Esophagus muscularis mucosa (tissue), 4 donors: ENCODE measurements at regions not wholly inside any gene's neighbourhood (a gene's known extent, or its start where the extent isn't known, plus 50 kb on each side); places are given as distances from the start of the nearest gene placed in this dataset.

Experiments
- DNase-seq: peaks from one replicate; pipeline ENCODE4 v3.0.0-alpha.2; 2017; ENCODE audit errors: extremely low spot score
- H3K27ac ChIP-seq, 4 donors: fragments of 200-600 bp; sonication (generic); replicated peaks in 1 of 4; 1 replicate in 3 of 4; 2 replicates in 1 of 4; pipeline ENCODE4 v1.5.1; 2016 to 2019; ENCODE audit warnings: mild to moderate bottlenecking in 1 of 4
- H3K27me3 ChIP-seq, 4 donors: fragments of 200-600 bp; sonication (generic); one replicate each; pipeline versions ENCODE4 v1.5.1 to v1.6.0; 2016 to 2019
- H3K36me3 ChIP-seq, 4 donors: fragments of 200-600 bp; sonication (generic); one replicate each; pipeline ENCODE4 v1.5.1; 2016 to 2019
- H3K4me1 ChIP-seq, 4 donors: fragments of 200-600 bp; sonication (generic); one replicate each; pipeline ENCODE4 v1.5.1; 2016 to 2019
- H3K4me3 ChIP-seq, 4 donors: fragments of 200-600 bp; sonication (generic); 1 replicate in 2 of 4; 2 replicates in 2 of 4; pipeline ENCODE4 v1.5.1; 2016 to 2019; ENCODE audit warnings: mild to moderate bottlenecking in 4 of 4, moderate library complexity in 1 of 4
- H3K9me3 ChIP-seq, 4 donors: fragments of 200-600 bp; sonication (generic); 1 replicate in 3 of 4; 2 replicates in 1 of 4; pipeline ENCODE4 v1.5.1; 2016 to 2019
- CTCF ChIP-seq, 3 experiments: fragments of 200-600 bp in 2 of 3; fragments of 450-650 bp in 1 of 3; sonication (generic) in 2 of 3; IDR thresholded peaks; one replicate each; pipeline ENCODE4 v1.5.1; 2017 to 2019; ENCODE audit warnings: antibody characterized with exemption in 3 of 3, mild to moderate bottlenecking in 2 of 3, moderate library complexity in 1 of 3
- EP300 ChIP-seq: sonication (generic); formaldehyde crosslinking; IDR thresholded peaks from one replicate; pipeline ENCODE4 v1.6.1; 2017; ENCODE audit warnings: antibody characterized with exemption
- POLR2A ChIP-seq: fragments of 450-650 bp; IDR thresholded peaks from one replicate; pipeline ENCODE4 v1.6.1; 2017; ENCODE audit warnings: antibody characterized with exemption, moderate library complexity, mild to moderate bottlenecking, low read depth
- POLR2AphosphoS5 ChIP-seq, 2 donors: sonication (generic); formaldehyde crosslinking; IDR thresholded peaks; one replicate each; pipeline ENCODE4 v1.6.1; 2017; ENCODE audit warnings: antibody characterized with exemption in 2 of 2
- WGBS: methylation state at CpG from one replicate; pipeline ENCODE4 v1.1.5; 2018; 5-methylcytosine and 5-hydroxymethylcytosine counted together
- intact Hi-C: fragments of 100-400 bp; cut with DNase I; formaldehyde crosslinking; loops from one replicate; pipeline ENCODE4 v1.15.1; 2023

GRCh38 chr5:63125392-63125791, 546.8 kb downstream of the LRRC70 start:
- H3K4me3 ChIP-seq = no peak overlapping the region
- H3K36me3 ChIP-seq = no peaks in the 10 kb centered on the region
- intact Hi-C loops = no loop called here
- no peaks in the 10 kb centered on the region for H3K9me3 ChIP-seq
- no peak for DNase-seq
- H3K27me3 ChIP-seq = no peaks in the 10 kb centered on the region
- TF ChIP-seq EP300 = no peak
- no peak for TF ChIP-seq CTCF (IDR thresholded peaks at IDR 0.05)
- no peak for TF ChIP-seq POLR2A
- no peak for TF ChIP-seq POLR2AphosphoS5 (IDR thresholded peaks at IDR 0.05)
- H3K4me1 ChIP-seq = no peaks in the 10 kb centered on the region
- H3K27ac ChIP-seq = no peak overlapping the region

- no peak for DNase-seq
- no peak overlapping the region for H3K4me3 ChIP-seq
- TF ChIP-seq CTCF (IDR thresholded peaks at IDR 0.05) = no peak
- TF ChIP-seq POLR2A = no peak
- TF ChIP-seq EP300 = no peak
- TF ChIP-seq POLR2AphosphoS5 (IDR thresholded peaks at IDR 0.05) = no peak
- no peaks in the 10 kb centered on the region for H3K27me3 ChIP-seq
- 65% methylated on average over 1 of the region's 1 CpG for WGBS
- no peaks in the 10 kb centered on the region for H3K36me3 ChIP-seq
- no peak overlapping the region for H3K27ac ChIP-seq
- no peaks in the 10 kb centered on the region for H3K4me1 ChIP-seq
- H3K9me3 ChIP-seq = no peaks in the 10 kb centered on the region
- intact Hi-C loops = no loop called here
Measured at GRCh38 chr5:63124266-63124665, 545.6 kb downstream of the LRRC70 start.

- Histone ChIP-seq H3K27me3 (no peaks in the 10 kb centered on the region), H3K9me3 (no peaks in the 10 kb centered on the region), H3K36me3 (no peaks in the 10 kb centered on the region), H3K4me1 (no peaks in the 10 kb centered on the region), H3K27ac (no peak overlapping the region), H3K4me3 (no peak overlapping the region)
- WGBS = 38% methylated on average over 3 of the region's 3 CpGs
- intact Hi-C loops = no loop called here
- DNase-seq = no peak
- TF ChIP-seq CTCF (IDR thresholded peaks at IDR 0.05) (no peak), EP300 (no peak), POLR2A (no peak), POLR2AphosphoS5 (IDR thresholded peaks at IDR 0.05) (no peak)
Measured at GRCh38 chr5:63121471-63121870, 542.9 kb downstream of the LRRC70 start.

- no peak for DNase-seq
- WGBS = 88% methylated on average over 1 of the region's 1 CpG
- H3K9me3 ChIP-seq = no peaks in the 10 kb centered on the region
Measured at GRCh38 chr5:63118221-63118620, 539.6 kb downstream of the LRRC70 start.

More at GRCh38 chr5:63118221-63118620, 539.6 kb downstream of the LRRC70 start:
- intact Hi-C loops = no loop called here
- no peak overlapping the region for H3K4me3 ChIP-seq
- TF ChIP-seq POLR2A (no peak), CTCF (IDR thresholded peaks at IDR 0.05) (no peak), EP300 (no peak), POLR2AphosphoS5 (IDR thresholded peaks at IDR 0.05) (no peak)
- H3K36me3 ChIP-seq = no peaks in the 10 kb centered on the region
- no peaks in the 10 kb centered on the region for H3K4me1 ChIP-seq
- no peak overlapping the region for H3K27ac ChIP-seq
- H3K27me3 ChIP-seq = no peaks in the 10 kb centered on the region
